Breast epithelium (tissue), 4 donors: ENCODE measurements at regions not wholly inside any gene's neighbourhood (a gene's known extent, or its start where the extent isn't known, plus 50 kb on each side); places are given as distances from the start of the nearest gene placed in this dataset.

Experiments used
- DNase-seq, 2 donors: peaks; one replicate each; pipeline ENCODE4 v3.0.0-alpha.2; 2019; ENCODE audit warnings: low spot score in 2 of 2
- H3K27ac ChIP-seq, 2 donors: fragments of 200-600 bp; sonication (generic) in 1 of 2; one replicate each; pipeline ENCODE4 v1.5.1; 2016 to 2019; ENCODE audit warnings: mild to moderate bottlenecking in 1 of 2
- H3K27me3 ChIP-seq, 2 donors: fragments of 200-600 bp; sonication (generic) in 1 of 2; one replicate each; pipeline versions ENCODE4 v1.5.1 to v1.6.0; 2017 to 2019; ENCODE audit warnings: control low read depth in 1 of 2, mild to moderate bottlenecking in 1 of 2
- H3K36me3 ChIP-seq: fragments of 200-600 bp; one replicate; pipeline ENCODE4 v1.5.1; 2019
- H3K4me1 ChIP-seq, 2 donors: fragments of 200-600 bp; sonication (generic); one replicate each; pipeline ENCODE4 v1.5.1; 2016 to 2019; ENCODE audit warnings: control low read depth in 1 of 2
- H3K4me3 ChIP-seq, 3 donors: fragments of 200-600 bp; sonication (generic); 1 replicate in 2 of 3; 2 replicates in 1 of 3; pipeline ENCODE4 v1.5.1; 2016 to 2019; ENCODE audit warnings: mild to moderate bottlenecking in 3 of 3, moderate library complexity in 2 of 3
- H3K9me3 ChIP-seq, 2 donors: fragments of 200-600 bp; sonication (generic) in 1 of 2; one replicate each; pipeline ENCODE4 v1.5.1; 2016 to 2019; ENCODE audit warnings: control low read depth in 1 of 2
- POLR2A ChIP-seq: fragments of 450-650 bp; IDR thresholded peaks from one replicate; pipeline ENCODE4 v1.6.1; 2016; ENCODE audit warnings: antibody characterized with exemption, mild to moderate bottlenecking, moderate library complexity
- POLR2AphosphoS5 ChIP-seq, 3 donors: sonication (generic); formaldehyde crosslinking; IDR thresholded peaks; one replicate each; pipeline ENCODE4 v1.6.1; 2017; ENCODE audit warnings: antibody characterized with exemption in 3 of 3
- intact Hi-C: fragments of 100-400 bp; cut with DNase I; formaldehyde crosslinking; loops from one replicate; pipeline ENCODE4 v1.15.1; 2023; ENCODE audit warnings: low total_unique reads
- TF ChIP-seq, protein P1 (sequence below), 3 donors: fragments of 450-650 bp; IDR thresholded peaks; one replicate each; pipeline ENCODE4 v1.5.1; 2016 to 2017; ENCODE audit warnings: antibody characterized with exemption in 3 of 3, mild to moderate bottlenecking in 3 of 3, moderate library complexity in 3 of 3

DNA sequence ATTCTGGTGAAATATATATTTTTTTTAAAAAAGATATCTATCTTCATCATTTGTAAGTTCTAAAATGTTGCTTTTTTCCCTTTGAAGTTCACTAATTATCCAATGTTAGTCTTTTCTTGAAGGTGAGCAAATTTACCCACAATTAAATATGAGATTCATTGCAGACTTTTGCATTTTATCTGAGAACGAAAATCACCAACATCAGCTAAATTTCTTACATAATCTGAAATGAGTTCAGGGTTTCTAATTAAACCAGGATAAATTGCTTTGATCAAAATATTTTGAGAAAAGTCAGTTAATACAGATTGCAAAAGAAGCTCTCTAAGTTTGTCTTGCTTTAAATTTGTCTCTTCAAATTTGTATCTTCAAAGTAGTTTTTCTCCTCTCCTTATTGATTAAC is 486.4 kb upstream of the FSTL5 start:
- DNase-seq = no peak
- Histone ChIP-seq H3K36me3 (no peaks in the 10 kb centered on the region), H3K4me1 (no peaks in the 10 kb centered on the region), H3K27me3 (no peaks in the 10 kb centered on the region), H3K27ac (no peak overlapping the region), H3K4me3 (no peak overlapping the region), H3K9me3 (no peaks in the 10 kb centered on the region)
- intact Hi-C loops = no loop called here
- no peak for TF ChIP-seq POLR2A
- TF ChIP-seq, protein P1, sequence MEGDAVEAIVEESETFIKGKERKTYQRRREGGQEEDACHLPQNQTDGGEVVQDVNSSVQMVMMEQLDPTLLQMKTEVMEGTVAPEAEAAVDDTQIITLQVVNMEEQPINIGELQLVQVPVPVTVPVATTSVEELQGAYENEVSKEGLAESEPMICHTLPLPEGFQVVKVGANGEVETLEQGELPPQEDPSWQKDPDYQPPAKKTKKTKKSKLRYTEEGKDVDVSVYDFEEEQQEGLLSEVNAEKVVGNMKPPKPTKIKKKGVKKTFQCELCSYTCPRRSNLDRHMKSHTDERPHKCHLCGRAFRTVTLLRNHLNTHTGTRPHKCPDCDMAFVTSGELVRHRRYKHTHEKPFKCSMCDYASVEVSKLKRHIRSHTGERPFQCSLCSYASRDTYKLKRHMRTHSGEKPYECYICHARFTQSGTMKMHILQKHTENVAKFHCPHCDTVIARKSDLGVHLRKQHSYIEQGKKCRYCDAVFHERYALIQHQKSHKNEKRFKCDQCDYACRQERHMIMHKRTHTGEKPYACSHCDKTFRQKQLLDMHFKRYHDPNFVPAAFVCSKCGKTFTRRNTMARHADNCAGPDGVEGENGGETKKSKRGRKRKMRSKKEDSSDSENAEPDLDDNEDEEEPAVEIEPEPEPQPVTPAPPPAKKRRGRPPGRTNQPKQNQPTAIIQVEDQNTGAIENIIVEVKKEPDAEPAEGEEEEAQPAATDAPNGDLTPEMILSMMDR (IDR thresholded peaks at IDR 0.05) = no peak
- TF ChIP-seq POLR2AphosphoS5 (IDR thresholded peaks at IDR 0.05) = no peak

DNA sequence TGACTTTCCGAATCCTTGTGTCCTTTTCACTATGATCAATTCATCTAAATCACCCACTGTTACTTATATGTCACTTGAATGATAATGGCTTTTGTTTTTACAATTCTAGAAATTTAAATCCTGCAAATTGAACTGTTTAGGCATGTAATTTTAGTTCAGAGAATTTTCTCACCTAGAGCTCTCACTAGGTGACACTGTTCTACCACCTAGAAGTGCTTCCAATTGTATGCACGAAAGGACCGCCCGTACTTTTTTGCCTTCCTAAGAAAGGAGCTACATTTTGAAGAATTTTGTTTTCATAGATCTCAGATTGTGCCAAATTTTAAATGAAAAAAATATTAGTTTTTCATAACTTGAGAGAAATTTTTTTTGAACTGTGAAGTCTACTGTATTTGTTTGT is 481.6 kb upstream of the FSTL5 start:
- intact Hi-C loops = no loop called here
- TF ChIP-seq POLR2A = no peak
- TF ChIP-seq, protein P1 (IDR thresholded peaks at IDR 0.05) = no peak
- TF ChIP-seq POLR2AphosphoS5 (IDR thresholded peaks at IDR 0.05) = no peak
- no peaks in the 10 kb centered on the region for H3K4me1 ChIP-seq

DNA sequence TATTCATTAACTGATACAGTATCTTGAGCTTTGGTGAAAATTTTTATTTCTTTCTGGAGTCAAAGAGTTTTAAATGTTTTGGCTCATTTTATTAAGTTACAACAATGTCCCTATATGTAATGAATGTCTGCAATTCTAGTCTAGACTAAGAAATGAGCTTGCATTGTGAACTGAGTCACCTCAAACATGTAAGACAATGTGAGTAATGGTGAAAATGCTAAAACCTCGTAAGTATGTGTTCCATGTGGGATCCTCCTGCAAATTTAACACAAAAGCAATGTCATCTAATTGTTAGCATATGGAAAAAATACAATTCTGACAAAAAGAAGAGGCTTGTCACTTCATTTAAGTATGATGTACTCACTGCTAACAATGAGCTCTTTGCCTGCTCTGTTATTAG is 480.5 kb upstream of the FSTL5 start:
- no peak for TF ChIP-seq POLR2A
- TF ChIP-seq, protein P1 (IDR thresholded peaks at IDR 0.05) = no peak
- TF ChIP-seq POLR2AphosphoS5 (IDR thresholded peaks at IDR 0.05) = no peak
- Histone ChIP-seq H3K36me3 (no peaks in the 10 kb centered on the region), H3K9me3 (no peaks in the 10 kb centered on the region), H3K4me1 (no peaks in the 10 kb centered on the region), H3K27me3 (no peaks in the 10 kb centered on the region), H3K27ac (no peak overlapping the region), H3K4me3 (no peak overlapping the region)
- DNase-seq = no peak
- intact Hi-C loops = no loop called here

More for the DNA sequence above, 481.6 kb upstream of the FSTL5 start:
- Histone ChIP-seq H3K4me3 (no peak overlapping the region), H3K9me3 (no peaks in the 10 kb centered on the region), H3K27me3 (no peaks in the 10 kb centered on the region), H3K27ac (no peak overlapping the region), H3K36me3 (no peaks in the 10 kb centered on the region)
- no peak for DNase-seq

DNA sequence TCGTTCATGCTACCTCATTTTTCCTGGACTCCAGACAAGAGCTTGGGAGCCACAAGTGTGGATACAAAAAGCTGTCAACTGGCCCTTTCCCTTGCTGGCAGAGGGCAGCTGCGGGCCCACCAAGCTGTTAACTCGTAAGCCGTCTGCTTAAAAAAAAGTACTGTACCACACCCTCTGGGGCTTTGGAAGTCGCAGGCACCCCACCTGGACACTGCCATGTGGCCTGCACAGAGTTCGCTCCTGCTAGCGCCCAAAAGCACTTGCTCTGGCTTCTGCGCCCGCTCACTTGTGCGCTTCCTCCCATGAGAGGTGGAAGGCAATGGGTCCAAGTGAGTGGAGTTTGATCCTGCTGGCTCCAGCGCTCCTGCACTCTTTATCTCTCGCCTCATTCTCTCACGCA is 476.4 kb upstream of the FSTL5 start:
- no peaks in the 10 kb centered on the region for H3K4me1 ChIP-seq
- H3K9me3 ChIP-seq = no peaks in the 10 kb centered on the region
- H3K27me3 ChIP-seq = no peaks in the 10 kb centered on the region
- H3K36me3 ChIP-seq = no peaks in the 10 kb centered on the region
- intact Hi-C loops = no loop called here
- TF ChIP-seq, protein P1 (IDR thresholded peaks at IDR 0.05) = no peak
- TF ChIP-seq POLR2AphosphoS5 (IDR thresholded peaks at IDR 0.05) (no peak), POLR2A (no peak)
- H3K27ac ChIP-seq = no peak overlapping the region
- no peak for DNase-seq
- no peak overlapping the region for H3K4me3 ChIP-seq

DNA sequence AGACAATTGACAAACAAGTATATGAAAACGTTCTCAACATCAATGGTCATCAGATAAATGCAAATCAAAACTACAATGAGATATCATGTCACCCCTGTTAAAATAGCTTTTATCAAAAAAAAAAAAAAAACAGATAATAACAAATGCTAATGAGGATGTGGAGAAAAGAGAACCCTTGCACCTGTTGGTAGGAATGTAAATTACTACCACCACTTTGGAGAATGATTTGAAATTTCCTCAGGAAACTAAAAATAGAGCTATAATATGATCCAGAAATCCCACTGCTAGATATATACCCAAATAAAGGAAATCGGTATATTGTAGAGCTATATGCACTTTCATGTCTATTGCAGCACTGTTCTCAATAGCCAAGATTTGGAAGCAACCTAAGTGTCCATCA is 470.6 kb upstream of the FSTL5 start:
- Histone ChIP-seq H3K36me3 (no peaks in the 10 kb centered on the region), H3K4me3 (no peak overlapping the region), H3K27me3 (no peaks in the 10 kb centered on the region), H3K9me3 (no peaks in the 10 kb centered on the region), H3K4me1 (no peaks in the 10 kb centered on the region), H3K27ac (no peak overlapping the region)
- DNase-seq = no peak
- TF ChIP-seq POLR2A = no peak
- TF ChIP-seq POLR2AphosphoS5 (IDR thresholded peaks at IDR 0.05) = no peak
- TF ChIP-seq, protein P1 (IDR thresholded peaks at IDR 0.05) = no peak
- intact Hi-C loops = no loop called here
